Cardiac muscle cell (in vitro differentiated cells and primary cell): ENCODE measurements at regions not wholly inside any gene's neighbourhood (a gene's known extent, or its start where the extent isn't known, plus 50 kb on each side); places are given as distances from the start of the nearest gene placed in this dataset.
"Not testable (repeated sequence)": the region's sequence is repeated elsewhere in the genome, so short reads cannot be mapped to it uniquely, and the experiment has no call there.

Source experiments
- DNase-seq, 2 donors: peaks; one replicate each; pipeline versions ENCODE4 v3.0.0 to v3.0.0-alpha.2; 2010 to 2017; ENCODE audit warnings: low read depth in 1 of 2, low spot score in 1 of 2
- H3K27ac ChIP-seq: fragments of 200-600 bp; sonication (generic); 2 replicates; pipeline ENCODE4 v1.5.1; 2016
- H3K27me3 ChIP-seq: fragments of 200-600 bp; sonication (generic); 2 replicates; pipeline ENCODE4 v1.6.0; 2016; ENCODE audit warnings: control low read depth
- H3K36me3 ChIP-seq: fragments of 200-600 bp; sonication (generic); 2 replicates; pipeline ENCODE4 v1.5.1; 2016; ENCODE audit warnings: control low read depth
- H3K4me1 ChIP-seq: fragments of 200-600 bp; sonication (generic); 2 replicates; pipeline ENCODE4 v1.8.1; 2017; ENCODE audit warnings: low read depth, mild to moderate bottlenecking, mixed run types
- H3K4me3 ChIP-seq: fragments of 200-600 bp; sonication (generic); 2 replicates; pipeline ENCODE4 v1.5.1; 2016; ENCODE audit warnings: mild to moderate bottlenecking
- H3K9me3 ChIP-seq: fragments of 200-600 bp; sonication (generic); 2 replicates; pipeline ENCODE4 v1.5.1; 2017; ENCODE audit warnings: low read depth, mild to moderate bottlenecking, control low read depth
- TF ChIP-seq, protein P1 (sequence below): IDR thresholded peaks from 2 replicates; pipeline ENCODE4 v1.5.1; 2012; ENCODE audit warnings: low read depth, mild to moderate bottlenecking, low read length

DNA sequence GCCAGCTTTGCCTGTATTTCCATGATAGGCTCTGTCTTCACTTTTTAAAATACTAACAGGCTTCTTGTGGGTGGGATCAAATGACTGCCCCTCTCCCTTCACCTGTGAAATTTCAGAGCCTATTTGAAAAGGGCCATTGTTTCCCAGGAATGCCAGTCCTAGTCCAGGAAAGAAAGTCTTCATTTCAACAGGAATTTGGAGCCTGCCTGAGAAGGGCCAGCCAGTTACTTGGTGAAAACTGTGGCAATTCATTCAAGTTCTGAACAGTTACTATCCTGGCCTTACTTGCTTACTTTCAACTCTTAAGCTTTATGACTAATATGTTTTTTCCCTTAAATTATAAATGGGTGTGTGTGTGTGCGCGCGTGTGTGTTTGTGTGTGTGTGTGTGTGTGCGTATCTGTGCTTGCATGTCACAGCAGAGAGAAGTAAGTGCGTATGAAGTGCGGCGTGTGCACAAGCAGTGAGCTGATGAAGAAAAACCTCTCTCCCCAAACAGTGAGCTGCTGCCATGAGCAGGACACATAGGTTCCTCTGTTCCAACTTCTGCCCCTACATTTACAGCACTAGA, 67.5 kb upstream of the RNPC3 start:
- Histone ChIP-seq H3K9me3 (no peaks in the 10 kb centered on the region), H3K36me3 (no peaks in the 10 kb centered on the region), H3K27me3 (no peaks in the 10 kb centered on the region), H3K4me3 (no peak overlapping the region), H3K4me1 (peaks cover 4% of the 10 kb centered on the region), H3K27ac (peak overlapping the region; percentile 3)
- peak in 1 of 2 donors; percentile 7 for DNase-seq
- TF ChIP-seq, protein P1, sequence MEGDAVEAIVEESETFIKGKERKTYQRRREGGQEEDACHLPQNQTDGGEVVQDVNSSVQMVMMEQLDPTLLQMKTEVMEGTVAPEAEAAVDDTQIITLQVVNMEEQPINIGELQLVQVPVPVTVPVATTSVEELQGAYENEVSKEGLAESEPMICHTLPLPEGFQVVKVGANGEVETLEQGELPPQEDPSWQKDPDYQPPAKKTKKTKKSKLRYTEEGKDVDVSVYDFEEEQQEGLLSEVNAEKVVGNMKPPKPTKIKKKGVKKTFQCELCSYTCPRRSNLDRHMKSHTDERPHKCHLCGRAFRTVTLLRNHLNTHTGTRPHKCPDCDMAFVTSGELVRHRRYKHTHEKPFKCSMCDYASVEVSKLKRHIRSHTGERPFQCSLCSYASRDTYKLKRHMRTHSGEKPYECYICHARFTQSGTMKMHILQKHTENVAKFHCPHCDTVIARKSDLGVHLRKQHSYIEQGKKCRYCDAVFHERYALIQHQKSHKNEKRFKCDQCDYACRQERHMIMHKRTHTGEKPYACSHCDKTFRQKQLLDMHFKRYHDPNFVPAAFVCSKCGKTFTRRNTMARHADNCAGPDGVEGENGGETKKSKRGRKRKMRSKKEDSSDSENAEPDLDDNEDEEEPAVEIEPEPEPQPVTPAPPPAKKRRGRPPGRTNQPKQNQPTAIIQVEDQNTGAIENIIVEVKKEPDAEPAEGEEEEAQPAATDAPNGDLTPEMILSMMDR: no peak

DNA sequence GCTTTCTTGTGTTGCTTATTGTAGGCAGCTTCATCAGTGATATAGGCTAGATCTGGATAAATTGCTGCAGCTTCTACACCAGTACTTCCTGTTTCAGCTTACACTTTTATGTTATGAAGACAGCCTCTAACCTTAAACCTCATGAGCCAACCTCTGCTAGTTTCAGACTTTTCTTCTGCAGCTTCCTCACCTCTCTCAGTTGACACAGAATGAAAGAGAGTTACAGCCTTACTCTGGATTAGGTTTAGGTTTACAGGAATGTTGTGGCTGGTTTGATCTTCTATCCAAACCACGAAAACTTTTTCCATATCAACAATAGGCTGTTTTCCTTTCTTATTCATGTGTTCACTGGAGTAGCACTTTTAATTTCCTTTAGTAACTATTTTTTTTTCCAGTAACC, 76.9 kb upstream of the RNPC3 start:
- Histone ChIP-seq H3K27ac (no peak overlapping the region), H3K27me3 (no peaks in the 10 kb centered on the region), H3K36me3 (no peaks in the 10 kb centered on the region), H3K9me3 (no peaks in the 10 kb centered on the region), H3K4me1 (no peaks in the 10 kb centered on the region), H3K4me3 (no peak overlapping the region)
- DNase-seq: no peak
- TF ChIP-seq, protein P1: no peak

DNA sequence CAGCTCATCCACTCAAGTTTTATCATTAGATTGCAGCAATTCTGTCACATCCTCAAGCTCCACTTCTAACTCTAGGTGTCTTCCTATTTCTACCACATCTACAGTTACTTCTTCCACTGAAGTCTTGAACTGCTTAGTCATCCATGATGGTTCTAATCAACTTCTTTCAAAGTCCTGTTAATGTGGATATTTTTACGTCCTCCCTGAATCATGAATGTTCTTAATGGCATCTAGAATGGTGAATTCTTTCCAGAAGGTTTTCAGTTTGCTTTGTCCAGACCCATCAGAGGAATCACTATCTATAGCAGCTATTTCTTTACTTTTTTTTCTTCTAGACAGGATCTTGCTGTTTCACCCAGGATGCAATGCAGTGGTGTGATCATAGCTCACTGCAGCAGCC, 78.0 kb upstream of the RNPC3 start:
- H3K4me1 ChIP-seq: no peaks in the 10 kb centered on the region
- no peaks in the 10 kb centered on the region for H3K27me3 ChIP-seq
- no peak for DNase-seq
- H3K9me3 ChIP-seq: no peaks in the 10 kb centered on the region
- H3K4me3 ChIP-seq: no peak overlapping the region
- TF ChIP-seq, protein P1: no peak
- H3K27ac ChIP-seq: no peak overlapping the region
- H3K36me3 ChIP-seq: no peaks in the 10 kb centered on the region

DNA sequence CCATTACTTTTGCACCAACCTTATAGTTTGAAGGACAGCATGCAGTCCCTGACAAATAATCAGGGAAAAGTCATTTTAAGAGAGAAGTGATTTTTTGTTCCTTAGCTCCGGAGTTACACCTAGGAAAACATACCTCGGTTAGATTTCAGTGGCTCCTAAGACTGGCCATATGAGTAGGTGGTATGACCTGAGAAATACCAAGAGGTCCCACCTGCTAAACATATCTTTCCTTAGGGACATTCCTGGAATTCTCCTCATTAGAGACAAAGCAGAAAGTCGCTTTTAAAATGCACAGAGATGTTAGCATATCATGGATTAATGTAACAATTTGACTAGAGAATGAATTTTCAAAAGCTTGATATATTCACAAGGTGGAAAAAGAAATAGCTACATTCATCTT, 84.2 kb upstream of the RNPC3 start:
- no peaks in the 10 kb centered on the region for H3K36me3 ChIP-seq
- H3K4me3 ChIP-seq: no peak overlapping the region
- H3K27ac ChIP-seq: no peak overlapping the region
- TF ChIP-seq, protein P1: no peak
- no peak for DNase-seq
- H3K27me3 ChIP-seq: no peaks in the 10 kb centered on the region
- no peaks in the 10 kb centered on the region for H3K9me3 ChIP-seq
- H3K4me1 ChIP-seq: no peaks in the 10 kb centered on the region

DNA sequence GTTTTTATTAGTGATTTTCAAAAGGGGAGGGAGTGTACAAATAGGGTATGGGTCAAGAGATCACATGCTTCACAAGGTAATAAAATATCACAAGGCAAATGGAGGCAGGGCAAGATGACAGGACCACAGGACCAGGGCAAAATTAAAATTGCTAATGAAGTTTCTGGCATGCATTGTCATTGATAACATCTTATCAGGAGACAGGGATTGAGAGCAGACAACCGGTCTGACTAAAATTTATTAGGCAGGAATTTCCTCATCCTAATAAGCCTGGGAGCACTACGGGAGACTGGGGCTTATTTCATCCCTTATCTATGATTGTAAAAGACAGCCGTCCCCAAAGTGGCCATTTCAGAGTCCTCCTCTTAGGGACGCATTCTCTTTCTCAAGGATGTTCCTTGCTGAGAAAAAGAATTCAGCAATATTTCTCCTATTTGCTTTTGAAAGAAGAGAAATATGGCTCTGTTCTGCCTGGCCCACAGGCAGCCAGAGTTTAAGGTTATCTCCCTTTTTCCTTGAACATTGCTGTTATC, 88.9 kb upstream of the RNPC3 start:
- H3K4me1 ChIP-seq, H3K4me3 ChIP-seq, H3K27ac ChIP-seq, DNase-seq, H3K36me3 ChIP-seq, H3K9me3 ChIP-seq, H3K27me3 ChIP-seq: not testable (repeated sequence)

DNA sequence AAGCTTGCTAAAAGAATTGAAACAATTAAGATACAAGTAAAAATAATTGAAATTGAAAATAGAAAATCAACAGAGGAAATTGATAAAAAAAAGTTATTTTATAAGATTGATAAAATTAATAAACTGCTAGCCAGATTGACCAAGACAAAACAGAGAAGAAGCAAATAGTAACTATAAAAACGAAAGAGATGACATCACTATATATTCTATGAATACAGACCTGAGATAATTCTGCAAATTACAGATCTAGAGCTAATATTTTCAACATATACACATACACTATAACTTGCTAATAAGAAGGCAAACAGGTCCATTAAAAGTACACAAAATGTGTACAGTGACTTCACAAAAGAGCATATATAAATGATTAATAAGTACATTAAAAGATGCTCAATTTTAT, 90.1 kb upstream of the RNPC3 start:
- Histone ChIP-seq H3K36me3 (no peaks in the 10 kb centered on the region), H3K27ac (no peak overlapping the region), H3K4me1 (no peaks in the 10 kb centered on the region), H3K9me3 (no peaks in the 10 kb centered on the region), H3K27me3 (no peaks in the 10 kb centered on the region), H3K4me3 (no peak overlapping the region)
- DNase-seq: no peak
- TF ChIP-seq, protein P1: no peak
